ENCODE measurements at regions not wholly inside any gene's neighbourhood (a gene's known extent, or its start where the extent isn't known, plus 50 kb on each side); places are given as distances from the start of the nearest gene placed in this dataset.

DNA sequence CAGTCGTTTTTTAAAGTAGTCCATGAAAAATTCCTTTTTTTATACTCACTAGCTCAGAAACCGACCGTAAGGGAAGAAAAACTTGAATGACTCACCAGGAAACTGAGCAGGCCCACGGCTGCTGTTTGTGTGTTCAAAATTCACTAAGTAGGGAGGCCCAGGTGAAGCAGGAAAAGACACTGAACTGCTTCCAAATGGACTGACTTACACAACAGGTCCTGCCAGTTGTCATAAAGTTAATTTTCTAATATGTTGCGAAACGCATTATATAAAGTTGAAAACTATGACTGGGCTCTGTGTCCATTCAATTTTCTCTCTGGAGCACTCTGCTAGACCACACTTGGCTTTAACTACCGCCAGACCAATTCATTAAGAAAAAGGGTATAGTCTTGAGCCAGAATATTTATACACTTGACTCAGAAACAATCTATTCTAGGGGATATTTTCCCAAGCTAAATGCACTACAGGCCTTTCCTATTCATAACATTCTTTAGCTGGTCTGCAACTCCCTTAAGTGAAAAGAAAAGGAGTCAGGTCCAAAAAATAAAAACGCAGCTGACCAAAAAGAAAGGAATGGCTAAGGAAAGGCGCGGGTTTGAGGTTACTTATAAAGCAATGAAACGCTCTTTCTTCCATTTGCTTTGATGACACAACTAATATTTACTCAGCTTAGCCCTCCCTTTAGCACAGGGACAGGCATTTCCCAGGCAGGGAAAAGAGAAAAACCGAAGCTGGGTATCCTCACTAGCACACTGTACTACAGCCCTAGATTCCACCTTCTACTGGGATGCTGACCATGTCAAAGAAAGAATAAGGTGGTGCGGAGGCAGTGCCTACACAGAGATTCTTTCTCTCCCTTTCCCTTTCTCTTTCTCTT lies 306.3 kb upstream of the ESRRG start:
- peak; percentile 23 for DNase-seq

DNA sequence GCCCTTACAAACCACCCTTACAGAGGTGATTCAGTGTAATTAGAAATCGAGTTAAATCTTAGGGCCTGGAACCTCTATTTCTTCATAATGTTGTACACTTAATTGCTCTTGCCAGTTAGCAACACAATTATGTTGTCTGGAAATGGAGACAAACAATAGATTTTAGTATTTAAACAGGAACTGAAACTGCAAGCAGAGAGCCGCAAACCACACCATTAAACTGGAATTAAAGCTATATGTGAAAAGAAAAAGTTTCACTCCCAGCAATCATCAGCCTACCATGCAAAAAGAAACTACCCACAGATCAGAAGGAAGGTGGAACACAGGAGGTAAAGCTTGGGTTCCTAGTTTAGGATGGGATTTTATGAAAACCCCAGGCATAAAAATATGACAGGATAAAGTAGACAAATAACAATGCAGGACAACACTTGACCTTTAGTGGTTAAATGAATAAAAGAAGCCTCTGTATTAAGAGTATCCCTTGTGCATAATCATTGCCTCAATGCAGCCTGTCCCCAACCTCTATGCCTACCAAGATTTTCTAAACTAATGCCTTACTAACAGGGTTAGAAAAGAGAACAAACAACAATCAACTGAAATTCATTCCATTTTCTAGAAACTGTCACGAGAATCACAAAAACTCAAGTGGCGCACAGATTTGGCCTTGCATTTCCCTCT lies 304.3 kb upstream of the ESRRG start:
- DNase-seq: no peak

GRCh38 chr1:217026531-217026930 lies 303.3 kb upstream of the ESRRG start:
- no peak for DNase-seq

DNA sequence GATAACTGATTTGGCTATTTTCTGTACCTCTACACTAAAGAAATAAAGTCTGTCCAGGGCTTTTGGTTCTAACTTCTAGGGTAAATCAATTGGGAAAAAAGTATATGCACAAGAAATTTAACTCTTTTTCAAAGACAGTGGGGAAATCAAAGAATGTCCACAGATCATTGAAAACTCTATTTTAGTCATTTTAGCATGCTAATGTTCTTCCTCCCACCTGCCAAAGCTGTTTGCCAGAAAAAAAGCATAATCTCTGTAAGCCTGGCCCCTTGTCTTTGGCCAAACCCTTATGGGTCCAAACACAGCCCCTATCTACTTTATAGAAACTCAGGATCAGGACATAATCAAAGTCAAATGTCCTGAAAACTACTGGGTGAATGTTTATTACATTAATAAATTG lies 302.2 kb upstream of the ESRRG start:
- DNase-seq: no peak

GRCh38 chr1:217024911-217025310 lies 301.7 kb upstream of the ESRRG start:
- DNase-seq: no peak

DNA sequence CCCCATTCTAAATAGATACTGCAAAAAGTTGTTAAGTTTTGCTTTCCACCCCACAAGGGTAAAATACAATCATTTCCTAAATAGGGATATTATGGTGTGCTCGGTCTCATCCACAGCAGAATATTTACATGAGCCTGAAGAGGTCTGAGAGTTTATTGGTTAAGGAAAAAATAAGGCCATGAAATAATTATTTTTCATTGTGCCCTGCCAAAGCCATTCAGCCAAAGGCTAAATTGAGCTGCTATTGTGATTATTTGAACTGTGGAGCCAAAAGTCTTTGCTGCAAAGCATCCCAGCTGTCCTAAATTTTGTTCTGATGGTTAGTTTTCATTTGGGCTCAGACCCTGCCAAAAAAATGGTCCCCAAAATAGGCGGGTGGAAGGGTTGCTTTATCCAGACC lies 298.7 kb upstream of the ESRRG start:
- DNase-seq: no peak

- DNase-seq: no peak
These were observed 298.2 kb upstream of the ESRRG start for GRCh38 chr1:217021400-217021799.

DNA sequence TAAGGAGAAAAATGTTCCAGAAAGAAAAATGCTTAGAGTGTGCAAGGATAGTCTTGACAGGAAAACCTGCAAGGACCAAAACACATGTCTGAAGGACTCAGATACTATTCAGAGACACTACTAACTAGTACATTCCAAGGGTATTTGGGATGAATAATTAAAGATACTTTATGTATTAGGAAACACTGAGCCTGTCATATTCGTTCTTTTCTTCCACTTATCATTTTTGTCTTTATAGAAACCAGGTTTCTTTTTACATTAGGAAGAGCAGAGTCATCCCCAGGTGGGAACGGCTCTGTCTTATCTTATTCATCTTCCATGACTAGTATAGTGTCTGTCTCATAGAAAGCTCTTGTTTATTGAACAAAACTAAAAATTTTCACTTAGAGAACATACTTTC lies 296.2 kb upstream of the ESRRG start:
- DNase-seq: no peak

DNA sequence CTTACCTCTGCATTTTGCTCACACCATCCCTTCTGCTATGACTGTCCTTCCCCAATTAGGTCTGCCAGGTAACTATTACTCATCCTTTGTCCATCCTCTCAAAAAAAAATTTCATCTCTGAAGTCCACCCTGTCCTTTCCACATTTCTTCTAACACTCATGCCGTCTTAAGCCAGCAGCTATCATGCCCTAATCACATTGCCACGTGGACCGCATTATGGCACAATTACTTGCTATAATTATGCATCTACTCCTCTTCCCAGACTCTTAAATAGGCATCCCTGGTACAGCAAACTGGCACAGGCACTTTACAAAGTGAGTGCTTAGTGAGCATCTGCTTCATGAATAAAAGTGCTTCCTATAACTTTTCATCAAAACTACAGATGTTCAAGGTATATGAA lies 295.4 kb upstream of the ESRRG start:
- DNase-seq: no peak

DNA sequence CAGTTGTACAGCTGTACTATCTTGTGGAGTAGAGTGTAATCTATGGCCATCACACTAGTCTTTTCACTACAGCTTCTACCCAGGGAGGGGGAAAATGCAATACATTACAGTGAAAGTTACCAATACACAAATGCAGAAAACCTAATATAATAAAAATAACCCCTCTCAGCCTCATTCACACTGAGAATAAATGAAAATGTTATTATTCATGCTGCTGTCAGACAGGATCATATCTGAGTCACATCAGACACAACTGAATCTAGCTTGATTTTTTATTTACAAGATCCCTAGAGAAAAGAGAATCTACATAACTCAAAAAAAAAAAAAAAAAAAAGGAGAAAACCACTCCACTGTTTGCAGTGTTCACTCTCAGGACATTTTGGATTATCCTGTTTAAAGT lies 293.9 kb upstream of the ESRRG start:
- DNase-seq: no peak

DNA sequence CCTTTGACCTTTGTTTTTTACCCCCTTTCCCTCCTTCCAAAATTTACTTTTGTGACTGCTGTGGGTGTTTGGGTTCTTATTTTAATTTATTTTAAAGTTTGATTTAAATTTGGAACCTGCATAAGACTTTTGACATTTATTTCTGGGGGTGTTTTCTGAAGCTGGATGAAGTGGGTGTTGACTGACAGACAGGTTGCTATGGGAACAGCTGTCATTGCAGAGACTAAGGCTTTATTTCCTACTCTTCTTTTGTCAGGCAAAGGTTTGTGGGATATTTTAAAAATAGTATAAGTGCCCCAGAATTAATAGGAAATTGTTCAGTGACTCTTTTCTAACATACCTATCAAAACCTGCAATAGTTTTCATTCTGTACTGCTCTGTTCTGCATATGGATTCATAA lies 290.8 kb upstream of the ESRRG start:
- no peak for DNase-seq

DNA sequence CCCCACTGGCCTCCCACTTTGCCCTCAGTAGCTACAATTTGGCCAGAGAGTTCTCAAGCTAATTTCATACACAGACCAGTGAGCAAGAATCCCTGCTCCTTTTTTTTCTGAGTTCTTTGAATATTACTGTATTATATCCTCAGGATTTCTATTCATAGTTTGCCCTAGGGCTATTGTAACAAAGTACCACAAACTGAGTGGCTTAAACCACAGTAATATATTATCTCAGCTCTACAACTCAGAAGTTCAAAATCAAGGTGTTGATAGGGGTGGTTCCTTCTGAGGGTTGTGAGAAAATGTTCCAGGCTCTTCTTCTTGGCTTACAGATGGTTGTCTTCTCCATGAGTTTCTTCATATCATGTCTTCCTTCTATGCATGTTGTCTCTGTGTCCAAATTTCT lies 289.4 kb upstream of the ESRRG start:
- DNase-seq: no peak

GRCh38 chr1:217011097-217011496 lies 287.9 kb upstream of the ESRRG start:
- no peak for DNase-seq

DNA sequence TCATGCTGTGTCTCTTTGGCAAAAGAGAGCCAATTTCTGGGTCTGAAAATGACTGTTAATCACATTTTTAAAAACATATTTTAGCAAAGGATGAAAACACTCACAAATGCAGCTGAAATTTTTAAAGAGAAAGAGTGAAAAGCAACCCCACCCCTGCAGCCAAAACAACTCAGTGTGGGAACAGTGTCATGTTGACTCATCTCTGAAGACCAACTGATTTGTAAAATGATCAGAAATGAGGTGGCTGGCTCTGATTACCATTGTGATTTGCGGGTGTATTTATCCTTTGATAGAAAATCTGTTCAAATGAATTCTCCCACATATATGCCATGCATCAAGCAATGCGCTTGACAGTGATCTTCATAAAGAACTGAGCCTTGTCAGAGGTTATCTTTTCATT lies 287.0 kb upstream of the ESRRG start:
- no peak for DNase-seq

GRCh38 chr1:217009376-217009775 lies 286.1 kb upstream of the ESRRG start:
- DNase-seq: no peak

GRCh38 chr1:217004776-217005436 lies 281.7 kb upstream of the ESRRG start:
- no peak for DNase-seq

GRCh38 chr1:217003355-217003754 lies 280.1 kb upstream of the ESRRG start:
- DNase-seq: no peak

GRCh38 chr1:216997831-216998230 lies 274.6 kb upstream of the ESRRG start:
- DNase-seq: no peak

GRCh38 chr1:216997069-216997468 lies 273.8 kb upstream of the ESRRG start:
- DNase-seq: no peak

- DNase-seq: no peak
These were observed 261.3 kb upstream of the ESRRG start for GRCh38 chr1:216984536-216984935.

DNA sequence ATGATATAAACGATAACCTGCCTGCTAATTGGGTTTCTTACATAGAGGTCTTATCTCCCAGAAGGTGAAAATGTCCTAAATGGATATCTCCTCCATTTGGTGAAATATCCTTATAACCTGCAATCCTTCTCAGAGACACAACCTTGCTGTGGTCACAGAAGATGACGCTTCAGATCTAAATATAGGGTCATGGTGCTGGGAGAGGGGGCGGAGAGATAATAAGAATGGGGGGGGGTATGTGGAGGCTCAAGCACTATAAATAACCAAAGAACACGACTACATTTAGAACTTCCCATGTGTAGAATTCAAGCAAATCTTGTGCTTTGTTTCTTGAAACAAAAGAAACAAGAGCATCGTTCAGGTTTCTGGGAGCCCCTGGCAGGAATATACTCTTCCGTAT lies 260.6 kb upstream of the ESRRG start:
- DNase-seq: no peak

GRCh38 chr1:216961516-216961915 lies 238.3 kb upstream of the ESRRG start:
- no peak for DNase-seq

DNA sequence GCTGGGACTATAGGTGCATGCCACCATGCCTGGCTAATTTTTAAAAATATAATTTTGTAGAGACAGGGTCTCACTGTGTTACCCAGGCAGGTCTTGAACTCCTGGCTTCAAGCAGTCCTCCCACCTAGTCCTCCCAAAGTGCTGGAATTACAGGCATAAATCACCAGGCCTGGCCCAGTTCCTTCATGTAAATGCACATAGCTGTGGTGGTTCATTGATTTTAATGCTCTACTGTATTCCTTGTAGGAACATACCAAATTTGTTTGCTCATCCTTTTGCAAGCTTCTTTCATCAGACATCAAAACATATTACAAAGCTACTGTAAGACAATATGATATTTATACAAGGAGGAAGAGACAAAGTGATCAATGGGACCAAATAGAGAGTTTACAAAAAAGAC lies 237.5 kb upstream of the ESRRG start:
- DNase-seq: no peak

DNA sequence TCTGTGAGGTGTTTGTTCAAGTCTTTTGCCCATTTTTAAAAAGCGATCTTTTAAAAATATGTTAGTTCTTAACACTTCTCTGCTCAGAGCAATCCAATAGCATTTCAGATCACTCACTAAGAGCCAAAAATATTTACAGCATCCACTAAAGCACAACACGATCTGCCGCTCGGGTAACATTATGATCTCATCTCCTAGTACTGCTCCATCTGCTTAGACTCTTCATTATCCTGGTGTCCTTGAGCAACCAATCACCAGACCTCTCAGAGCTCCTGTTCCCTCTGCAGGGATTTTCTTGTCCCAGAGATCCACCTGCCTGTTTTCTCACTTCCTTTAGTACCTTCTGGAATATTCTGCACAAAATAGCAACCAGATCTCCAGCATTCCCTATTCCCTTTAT lies 235.3 kb upstream of the ESRRG start:
- no peak for DNase-seq
